Vagina (tissue), 2 donors: ENCODE measurements at regions not wholly inside any gene's neighbourhood (a gene's known extent, or its start where the extent isn't known, plus 50 kb on each side); places are given as distances from the start of the nearest gene placed in this dataset.

Source experiments
- CTCF ChIP-seq, 3 experiments: fragments of 450-650 bp in 2 of 3; fragments of 200-600 bp in 1 of 3; sonication (generic) in 1 of 3; IDR thresholded peaks; one replicate each; pipeline ENCODE4 v1.5.1; 2017 to 2019; ENCODE audit warnings: antibody characterized with exemption in 3 of 3, mild to moderate bottlenecking in 2 of 3, moderate library complexity in 2 of 3
- POLR2AphosphoS5 ChIP-seq, 2 donors: sonication (generic); formaldehyde crosslinking; IDR thresholded peaks; one replicate each; pipeline ENCODE4 v1.9.0; 2017; ENCODE audit warnings: antibody characterized with exemption in 2 of 2, mild to moderate bottlenecking in 2 of 2, low read depth in 1 of 2; ENCODE audit not compliant: insufficient read depth in 1 of 2

GRCh38 chr12:13582421-13582820 lies 385.9 kb downstream of the EMP1 start:
- no peak for TF ChIP-seq CTCF (IDR thresholded peaks at IDR 0.05)
- no peak for TF ChIP-seq POLR2AphosphoS5 (IDR thresholded peaks at IDR 0.05; ENCODE audit: insufficient read depth in 1 of 2, low read depth in 1 of 2)
